HG02571 (cell line): ENCODE measurements at regions not wholly inside any gene's neighbourhood (a gene's known extent, or its start where the extent isn't known, plus 50 kb on each side); places are given as distances from the start of the nearest gene placed in this dataset.

Experiments
- ATAC-seq: cut with Tn5 transposase; IDR thresholded peaks from one replicate; pipeline ENCODE4 v1.9.1; 2021; ENCODE audit warnings: mild to moderate bottlenecking, moderate library complexity; ENCODE audit not compliant: unreplicated experiment

GRCh38 chr4:10180927-10181744, 64.5 kb upstream of the WDR1 start:
- peak; percentile 93 for ATAC-seq

GRCh38 chr4:10180603-10180926, 64.0 kb upstream of the WDR1 start:
- no peak for ATAC-seq

- ATAC-seq: no peak
Measured at GRCh38 chr4:10179957-10180602, 63.5 kb upstream of the WDR1 start.

- no peak for ATAC-seq
Measured at GRCh38 chr4:10178763-10179162, 62.2 kb upstream of the WDR1 start.

- no peak for ATAC-seq
Measured at GRCh38 chr4:10175626-10176025, 59.0 kb upstream of the WDR1 start.

- no peak for ATAC-seq
Measured at GRCh38 chr4:10173754-10174749, 57.5 kb upstream of the WDR1 start.

- ATAC-seq: no peak
Measured at GRCh38 chr4:10173037-10173753, 56.6 kb upstream of the WDR1 start.

GRCh38 chr4:10172278-10172921, 55.8 kb upstream of the WDR1 start:
- ATAC-seq: no peak

GRCh38 chr4:10171055-10171454, 54.5 kb upstream of the WDR1 start:
- no peak for ATAC-seq

GRCh38 chr4:10169839-10170387, 53.3 kb upstream of the WDR1 start:
- no peak for ATAC-seq

GRCh38 chr4:10168151-10168550, 51.6 kb upstream of the WDR1 start:
- no peak for ATAC-seq

- ATAC-seq: no peak
Measured at GRCh38 chr4:10167201-10167600, 50.6 kb upstream of the WDR1 start.
